ENCODE measurements at regions not wholly inside any gene's neighbourhood (a gene's known extent, or its start where the extent isn't known, plus 50 kb on each side); places are given as distances from the start of the nearest gene placed in this dataset.

GRCh38 chr2:18834341-18834740 is 245.0 kb upstream of the NT5C1B start:
- TF ChIP-seq, protein P1, sequence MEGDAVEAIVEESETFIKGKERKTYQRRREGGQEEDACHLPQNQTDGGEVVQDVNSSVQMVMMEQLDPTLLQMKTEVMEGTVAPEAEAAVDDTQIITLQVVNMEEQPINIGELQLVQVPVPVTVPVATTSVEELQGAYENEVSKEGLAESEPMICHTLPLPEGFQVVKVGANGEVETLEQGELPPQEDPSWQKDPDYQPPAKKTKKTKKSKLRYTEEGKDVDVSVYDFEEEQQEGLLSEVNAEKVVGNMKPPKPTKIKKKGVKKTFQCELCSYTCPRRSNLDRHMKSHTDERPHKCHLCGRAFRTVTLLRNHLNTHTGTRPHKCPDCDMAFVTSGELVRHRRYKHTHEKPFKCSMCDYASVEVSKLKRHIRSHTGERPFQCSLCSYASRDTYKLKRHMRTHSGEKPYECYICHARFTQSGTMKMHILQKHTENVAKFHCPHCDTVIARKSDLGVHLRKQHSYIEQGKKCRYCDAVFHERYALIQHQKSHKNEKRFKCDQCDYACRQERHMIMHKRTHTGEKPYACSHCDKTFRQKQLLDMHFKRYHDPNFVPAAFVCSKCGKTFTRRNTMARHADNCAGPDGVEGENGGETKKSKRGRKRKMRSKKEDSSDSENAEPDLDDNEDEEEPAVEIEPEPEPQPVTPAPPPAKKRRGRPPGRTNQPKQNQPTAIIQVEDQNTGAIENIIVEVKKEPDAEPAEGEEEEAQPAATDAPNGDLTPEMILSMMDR (conservative IDR thresholded peaks at IDR 0.05), result no peak
- no peak for TF ChIP-seq ZFX (IDR thresholded peaks at IDR 0.05)
